HG03175 (cell line): ENCODE measurements at regions not wholly inside any gene's neighbourhood (a gene's known extent, or its start where the extent isn't known, plus 50 kb on each side); places are given as distances from the start of the nearest gene placed in this dataset.
"Not testable (repeated sequence)": the region's sequence is repeated elsewhere in the genome, so short reads cannot be mapped to it uniquely, and the experiment has no call there.

Experiments used
- ATAC-seq: cut with Tn5 transposase; IDR thresholded peaks from one replicate; pipeline ENCODE4 v1.9.1; 2021; ENCODE audit warnings: mild to moderate bottlenecking, moderate library complexity; ENCODE audit not compliant: unreplicated experiment

DNA sequence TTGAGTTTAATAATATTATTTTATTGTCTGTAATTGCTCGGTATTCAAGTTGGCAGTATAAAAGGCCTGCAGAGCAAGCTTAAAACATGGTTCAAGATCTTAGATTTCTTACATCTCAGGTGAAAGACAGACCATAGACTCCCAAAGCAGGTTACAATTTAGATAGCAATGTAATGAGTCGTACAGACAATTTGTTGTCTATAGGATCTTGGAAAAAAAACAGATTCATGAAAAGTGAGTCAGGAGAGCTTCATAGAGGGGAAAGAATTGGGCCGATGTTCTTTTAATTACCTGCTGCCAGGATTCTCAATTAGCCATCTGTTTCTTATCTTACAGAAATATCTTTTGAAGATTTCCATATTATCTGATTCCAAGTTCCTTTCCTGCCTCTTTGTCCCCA, 111.5 kb upstream of the IKBKE start:
- not testable (repeated sequence) for ATAC-seq

DNA sequence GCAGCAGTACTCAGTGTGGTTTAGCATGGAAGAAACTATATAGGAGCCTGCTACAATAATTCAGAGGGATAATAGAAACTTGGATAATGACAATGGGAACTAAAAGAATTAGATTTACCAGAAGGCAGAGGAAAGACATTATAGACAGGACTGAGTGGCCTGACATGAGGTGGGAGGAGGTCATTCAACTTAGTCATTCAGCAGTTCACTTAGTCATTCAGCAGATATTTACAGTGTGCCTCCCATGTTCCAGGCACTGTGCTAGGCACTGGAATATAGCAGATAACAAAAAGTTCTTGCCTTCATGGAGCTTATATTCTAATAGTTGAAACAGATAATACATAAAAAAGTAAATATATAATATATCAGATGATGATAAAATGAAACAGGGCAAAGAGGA, 110.9 kb upstream of the IKBKE start:
- ATAC-seq = not testable (repeated sequence)

DNA sequence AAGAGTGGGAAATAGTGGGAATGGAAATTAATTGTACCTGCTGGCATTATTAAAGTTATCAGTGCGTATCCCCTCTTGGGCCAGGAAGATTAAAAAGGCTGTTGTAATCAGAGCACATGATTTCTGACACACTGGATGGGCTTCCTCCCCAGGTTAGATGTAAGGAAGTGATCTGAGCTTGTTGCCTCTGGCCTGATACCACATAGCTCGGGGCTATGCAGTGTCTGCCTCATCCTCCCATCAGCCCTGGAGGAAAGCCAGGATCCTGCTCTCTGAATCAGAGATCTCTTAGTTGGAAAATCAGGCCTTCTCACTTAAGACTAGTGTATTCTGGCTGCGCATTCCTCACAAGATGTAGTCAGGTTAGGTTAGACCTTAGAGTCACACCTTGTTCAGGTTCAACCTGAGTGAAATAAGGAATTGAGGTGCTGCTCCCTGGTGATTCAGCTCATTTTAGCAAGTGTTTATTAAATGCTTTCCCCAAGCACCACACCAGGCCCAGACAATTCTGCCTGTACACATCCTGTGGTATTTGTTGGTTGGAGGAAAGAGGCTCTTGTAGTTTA, 108.2 kb upstream of the IKBKE start:
- not testable (repeated sequence) for ATAC-seq

DNA sequence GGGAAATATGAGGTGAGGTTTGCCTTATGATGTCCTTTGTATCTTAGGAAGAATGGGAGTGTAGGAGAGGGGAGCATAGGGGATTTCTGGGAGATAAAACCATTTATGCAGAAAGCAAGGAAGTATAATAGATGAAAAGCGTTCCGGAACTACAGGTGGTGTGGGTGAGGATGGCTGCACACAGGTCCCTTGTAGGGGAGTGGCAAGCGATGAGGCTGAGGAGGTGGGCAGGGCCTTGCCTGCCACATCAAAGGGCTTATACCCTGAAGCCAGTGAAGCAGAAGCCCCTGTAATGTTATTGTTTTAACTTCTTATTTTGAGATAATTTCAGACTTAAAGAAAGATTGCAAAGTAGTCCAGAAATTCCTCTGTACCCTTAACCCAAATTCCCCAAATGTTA, 107.3 kb upstream of the IKBKE start:
- ATAC-seq = not testable (repeated sequence)

DNA sequence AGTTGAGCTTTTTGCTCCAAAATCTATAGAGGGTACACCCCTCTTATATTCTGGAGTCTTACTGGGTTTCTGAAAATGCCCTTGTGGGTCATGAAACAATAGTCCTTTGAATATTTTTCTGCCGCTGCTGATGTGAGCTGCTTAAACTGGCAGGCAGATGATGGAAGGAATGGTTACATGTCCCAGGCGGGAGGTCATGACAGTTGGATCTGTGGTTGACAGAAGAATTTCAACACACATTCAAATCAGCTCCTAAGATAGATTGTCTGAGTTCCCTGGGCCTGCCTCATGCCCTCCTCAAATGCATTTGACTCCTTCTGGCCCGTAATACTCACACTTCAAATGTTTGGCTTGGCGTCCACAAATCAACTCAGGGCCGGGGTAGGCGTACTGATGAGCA, 105.0 kb upstream of the IKBKE start:
- not testable (repeated sequence) for ATAC-seq

DNA sequence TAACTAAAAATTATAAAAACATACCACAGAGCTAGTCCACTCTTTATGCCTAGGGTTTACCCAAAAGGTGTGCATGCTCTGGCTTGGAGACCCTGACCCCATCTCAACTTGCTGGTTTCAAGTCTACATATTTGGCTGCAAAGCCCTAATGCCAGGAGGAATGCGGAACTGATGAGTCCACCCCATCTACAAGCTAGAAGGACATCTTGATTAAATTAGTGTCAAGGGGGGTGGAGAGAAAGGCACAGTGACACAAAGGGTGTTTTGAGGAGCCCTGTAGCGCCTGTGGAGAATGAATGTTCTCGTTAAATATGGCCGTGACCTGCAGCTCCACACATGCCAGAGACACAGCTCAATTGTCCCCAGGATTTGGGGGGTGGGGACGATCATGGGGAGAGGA, 104.1 kb upstream of the IKBKE start:
- ATAC-seq = not testable (repeated sequence)

DNA sequence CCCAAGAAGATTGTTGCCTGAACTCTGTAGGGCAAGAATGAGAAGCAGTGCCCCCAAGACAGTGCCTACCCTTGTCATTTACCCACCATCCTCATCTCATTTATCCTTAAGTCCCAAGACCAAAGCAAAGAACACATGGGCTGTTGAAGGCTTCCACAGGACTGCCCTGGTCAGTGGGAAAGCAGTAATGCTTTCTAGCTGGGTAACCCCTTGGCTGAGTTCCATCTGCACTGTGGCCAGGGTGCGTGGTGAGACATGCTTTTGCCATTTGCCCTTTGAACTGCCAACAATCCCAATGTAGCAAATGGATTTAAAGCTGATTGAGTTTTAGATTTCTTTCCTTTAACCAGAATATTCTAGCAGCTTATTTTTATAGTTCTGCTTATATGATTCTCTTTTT, 103.5 kb upstream of the IKBKE start:
- ATAC-seq = not testable (repeated sequence)

DNA sequence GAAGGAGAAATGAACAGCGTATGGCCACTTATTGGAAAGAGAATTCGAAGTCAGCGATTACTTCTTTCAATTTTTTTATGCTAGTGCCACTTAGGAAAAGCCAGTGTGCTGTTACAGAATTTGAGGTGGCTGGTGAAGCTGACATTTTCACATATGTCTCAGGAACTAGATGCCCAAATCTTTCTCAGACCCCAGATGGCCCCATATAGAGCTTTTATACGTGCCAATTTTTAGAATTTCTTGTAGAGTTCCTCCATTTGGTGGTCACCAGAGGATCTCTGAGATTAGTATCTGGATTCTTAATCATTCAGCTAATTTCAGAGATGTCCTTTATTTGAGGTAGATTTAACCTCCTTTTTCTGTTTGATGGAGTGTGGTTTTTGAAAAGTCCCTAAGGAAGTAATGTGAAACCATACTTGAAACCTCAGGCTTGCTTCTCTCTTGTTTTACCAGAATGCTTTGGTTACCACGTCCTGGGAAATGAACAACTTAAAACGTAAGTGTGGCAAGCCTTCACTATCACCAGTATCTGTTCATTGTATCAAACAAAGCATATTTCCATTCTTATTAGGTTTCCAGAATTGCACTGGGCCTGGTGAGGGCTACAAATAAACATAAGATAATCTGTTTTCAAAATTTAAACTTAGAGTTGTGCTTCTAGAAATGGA, 102.2 kb upstream of the IKBKE start:
- ATAC-seq = not testable (repeated sequence)

DNA sequence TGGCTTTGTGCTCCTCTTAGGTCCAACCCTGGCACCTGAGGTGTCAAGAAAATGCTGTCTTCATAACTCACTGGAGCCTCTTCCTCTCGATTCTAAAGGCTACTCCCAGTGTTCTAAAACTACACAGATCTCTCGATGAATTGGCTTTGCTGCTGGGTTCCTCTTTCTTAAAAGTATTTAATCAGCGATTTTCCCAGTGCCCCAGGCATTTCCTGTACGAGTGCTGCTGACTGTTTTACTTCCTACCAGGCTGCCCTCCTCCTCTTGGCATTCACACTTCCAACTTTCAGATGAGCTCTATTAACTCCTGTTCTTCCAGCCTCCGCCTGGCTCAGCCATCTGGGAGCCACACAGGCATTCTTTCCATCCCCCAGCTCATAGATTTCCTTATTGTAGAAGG, 95.6 kb upstream of the IKBKE start:
- not testable (repeated sequence) for ATAC-seq

DNA sequence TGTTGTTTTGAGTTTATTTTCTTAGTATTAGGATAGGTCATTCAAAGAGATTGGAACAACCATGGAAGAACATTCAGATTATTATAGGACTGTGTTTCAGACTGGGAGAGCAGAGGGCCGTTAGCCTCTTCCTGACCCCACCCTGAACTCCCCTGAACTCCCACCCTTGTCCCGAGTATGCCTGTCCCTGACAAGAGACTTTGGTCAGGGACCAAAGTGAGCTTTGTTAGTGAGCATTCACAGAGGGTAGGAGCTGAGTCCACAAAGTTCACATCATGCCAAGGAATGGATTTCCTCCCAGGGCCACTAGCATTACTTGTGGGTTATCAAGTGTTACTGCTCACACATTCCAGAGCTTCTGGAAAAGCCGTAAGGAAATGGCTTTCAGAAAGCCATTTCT, 94.7 kb upstream of the IKBKE start:
- not testable (repeated sequence) for ATAC-seq

DNA sequence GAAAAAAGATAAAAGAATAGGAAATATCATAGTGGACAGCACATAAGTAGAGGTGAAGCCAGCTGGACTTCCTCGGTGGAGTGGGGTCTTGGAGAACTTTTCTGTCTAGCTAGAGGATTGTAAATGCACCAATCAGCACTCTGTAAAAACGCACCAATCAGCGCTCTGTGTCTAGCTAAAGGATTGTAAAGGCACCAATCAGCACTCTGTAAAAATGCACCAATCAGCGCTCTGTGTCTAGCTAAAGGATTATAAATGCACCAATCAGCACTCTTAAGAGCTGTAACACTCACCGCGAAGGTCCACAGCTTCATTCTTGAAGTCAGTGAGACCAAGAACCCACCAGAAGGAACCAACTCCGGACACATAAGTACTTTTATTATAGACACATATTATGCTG, 91.8 kb upstream of the IKBKE start:
- ATAC-seq = not testable (repeated sequence)

DNA sequence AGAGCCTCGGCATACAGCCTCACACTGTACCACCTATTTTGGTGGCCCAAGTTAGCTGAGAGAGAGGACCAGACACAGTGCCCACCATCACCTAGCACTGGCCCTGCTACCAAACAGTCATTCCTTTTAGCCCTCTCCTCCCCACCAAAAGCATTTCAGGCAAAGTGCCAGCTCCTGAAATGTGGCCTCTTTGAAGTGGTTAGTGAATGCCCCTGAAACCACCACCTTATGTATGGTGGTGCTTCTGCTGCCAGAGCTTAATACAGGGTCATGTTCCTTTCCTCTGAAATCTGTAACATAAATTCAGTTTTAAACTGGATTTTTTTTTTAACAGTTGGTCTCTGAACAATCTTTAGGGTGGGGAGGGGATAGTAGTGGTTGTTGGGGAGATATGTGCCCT, 91.0 kb upstream of the IKBKE start:
- ATAC-seq = not testable (repeated sequence)

DNA sequence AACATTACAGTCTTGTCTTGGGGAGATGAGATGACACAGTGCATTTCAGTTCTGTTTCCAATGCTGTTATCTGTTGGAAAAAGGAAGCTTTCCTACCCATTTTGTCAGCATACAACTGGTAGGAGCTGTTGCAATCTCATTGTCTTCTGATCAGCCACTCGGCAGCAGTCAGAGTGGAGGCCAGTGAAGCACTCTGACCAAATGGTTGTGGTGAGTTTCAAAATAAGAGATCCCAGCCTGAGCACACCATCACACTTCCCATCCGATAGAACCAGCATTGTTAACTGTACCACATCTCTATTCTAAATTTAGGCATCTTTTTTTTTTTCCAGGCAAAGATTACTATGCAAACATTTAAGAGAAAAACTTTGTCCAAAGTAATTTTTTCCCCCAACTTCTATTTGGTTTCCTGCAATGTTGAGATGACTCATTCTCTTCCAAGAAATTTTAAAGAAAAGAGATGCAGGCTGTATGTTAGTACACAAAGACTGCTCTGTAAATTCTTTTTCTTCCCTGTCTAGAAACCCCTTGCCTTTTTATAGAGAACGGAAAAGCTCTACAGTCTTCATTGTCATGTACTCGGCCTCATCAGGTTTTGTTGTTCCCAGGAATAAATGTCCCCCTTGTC, 90.0 kb upstream of the IKBKE start:
- ATAC-seq = not testable (repeated sequence)

DNA sequence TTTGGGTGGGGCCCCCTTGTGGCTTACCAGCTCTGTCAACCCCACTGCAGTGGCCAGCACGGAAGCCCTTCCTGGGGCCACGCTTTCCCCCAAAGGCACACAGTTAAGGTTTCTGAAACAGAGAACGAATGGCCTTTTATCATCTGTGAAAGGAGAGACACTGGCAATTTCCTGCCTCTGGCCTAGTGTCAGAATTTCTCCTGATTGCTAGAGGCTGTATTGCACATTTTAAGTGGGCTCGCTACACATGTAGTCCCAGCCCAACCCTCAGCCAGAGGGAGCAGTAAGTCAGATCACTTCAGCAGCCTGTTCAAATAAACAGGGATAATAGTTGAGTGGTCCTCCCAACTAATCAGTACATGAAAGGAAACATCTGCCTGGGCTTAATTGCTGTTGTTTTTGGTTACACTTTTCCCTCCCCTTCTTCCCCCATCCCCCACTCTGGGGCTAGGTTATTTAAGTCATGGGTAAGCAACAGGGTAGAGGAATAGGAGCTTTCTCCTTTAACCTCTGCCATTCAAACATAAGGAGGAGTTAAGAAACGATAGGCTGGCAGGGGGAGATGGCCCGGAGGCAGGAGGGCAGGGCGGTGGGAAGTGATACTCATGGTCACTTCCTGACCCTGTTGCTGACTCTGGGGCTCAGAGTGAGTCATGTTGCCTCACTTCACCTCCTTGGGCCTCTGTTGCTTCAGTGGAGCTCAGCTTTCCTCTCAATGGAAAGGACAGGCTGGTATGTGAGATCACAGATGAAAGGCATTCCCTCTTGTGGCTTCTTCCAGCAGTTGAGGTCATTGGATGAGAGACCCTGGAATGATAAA, 89.3 kb upstream of the IKBKE start:
- not testable (repeated sequence) for ATAC-seq

DNA sequence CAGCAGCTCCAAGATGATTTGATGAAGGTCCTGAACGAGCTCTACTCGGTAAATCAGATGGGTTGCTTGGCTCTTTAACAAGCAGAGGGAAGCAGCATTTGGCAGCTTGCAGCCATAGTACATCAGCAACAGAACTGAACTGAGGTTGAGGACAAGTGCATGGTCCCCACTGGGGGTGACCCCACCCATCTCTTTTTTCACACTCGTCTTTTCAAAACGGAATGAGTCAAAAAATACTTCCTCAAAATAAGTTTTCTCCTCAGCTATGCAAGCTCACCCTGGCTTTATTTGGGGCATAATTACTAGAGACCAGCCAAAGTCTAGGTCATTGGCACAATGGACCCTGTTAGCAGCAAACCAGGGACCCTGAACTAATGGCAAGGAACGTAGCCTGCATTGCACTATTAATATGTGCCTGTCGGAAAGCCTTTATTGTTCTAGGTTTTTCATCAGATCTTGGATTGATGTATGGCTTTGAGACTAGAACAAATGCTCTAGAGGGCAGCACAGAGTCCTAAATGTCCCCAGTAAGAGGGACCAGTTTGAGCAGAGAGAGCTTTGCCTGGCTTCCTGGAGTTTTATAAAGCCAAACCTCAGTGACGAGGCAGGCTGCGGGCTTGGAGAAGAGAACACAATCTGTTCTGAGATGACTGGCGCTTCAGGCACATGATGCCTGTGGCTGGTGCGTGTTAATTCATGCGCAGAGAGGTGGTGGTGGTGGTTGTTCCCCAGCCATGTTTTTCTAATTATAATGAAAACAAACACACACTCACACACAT, 86.1 kb upstream of the IKBKE start:
- ATAC-seq = not testable (repeated sequence)

DNA sequence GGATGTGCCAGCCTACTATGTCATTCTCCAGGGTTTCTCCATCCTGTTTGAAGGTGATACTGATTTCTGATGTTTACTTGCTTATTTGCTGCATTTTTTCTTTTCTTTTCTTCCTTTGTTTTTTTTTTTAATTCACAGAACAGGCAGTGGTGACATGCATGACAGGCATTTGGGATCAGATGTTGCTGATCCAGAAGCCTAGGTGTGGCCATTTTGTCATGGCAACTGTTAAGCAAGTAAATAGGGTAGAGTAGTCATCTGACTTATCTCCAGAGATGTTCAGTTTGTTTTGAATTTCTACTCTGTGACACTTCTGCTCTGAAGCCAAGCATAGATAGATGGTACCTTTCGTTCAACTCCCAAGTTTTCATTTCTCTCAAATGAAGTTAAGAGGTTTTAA, 85.4 kb upstream of the IKBKE start:
- not testable (repeated sequence) for ATAC-seq

DNA sequence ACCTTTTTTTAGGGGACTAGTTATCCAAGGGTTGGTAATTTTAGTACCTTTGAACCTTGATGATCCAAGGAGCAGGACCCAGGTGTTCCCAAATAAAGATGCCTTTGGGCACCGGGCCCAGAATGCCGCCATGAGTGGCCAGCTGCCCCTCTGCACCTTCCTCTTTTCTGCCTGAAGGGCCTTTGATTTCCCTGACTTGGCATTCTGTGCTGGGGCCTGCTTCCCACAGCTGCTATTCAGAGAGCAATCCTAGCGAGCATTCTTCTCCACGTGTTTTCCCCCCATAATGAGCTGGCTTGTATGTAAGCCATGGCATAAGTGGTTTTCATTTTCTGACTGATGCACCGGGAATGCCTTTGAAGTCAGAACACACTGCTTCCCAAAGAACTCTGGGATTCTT, 82.6 kb upstream of the IKBKE start:
- ATAC-seq = not testable (repeated sequence)

DNA sequence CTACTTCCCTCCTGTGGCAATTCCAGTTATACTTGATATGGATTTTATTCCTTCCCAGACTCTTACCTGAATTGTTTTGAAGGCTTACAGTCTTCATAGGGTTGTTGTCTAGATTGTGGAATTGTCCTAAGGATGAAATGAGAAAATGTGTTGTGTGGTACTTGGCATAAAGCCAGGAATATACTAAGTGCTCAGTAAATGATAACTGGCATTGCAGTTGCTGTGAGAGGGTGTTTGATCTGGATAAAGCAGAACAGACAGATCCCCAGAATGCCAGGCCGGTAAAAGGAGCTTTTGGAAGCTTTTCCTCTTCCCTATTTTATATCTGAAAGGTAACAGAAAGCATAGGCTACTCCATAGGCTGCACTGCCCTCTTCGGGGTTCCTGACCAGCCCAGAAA, 78.4 kb upstream of the IKBKE start:
- not testable (repeated sequence) for ATAC-seq

DNA sequence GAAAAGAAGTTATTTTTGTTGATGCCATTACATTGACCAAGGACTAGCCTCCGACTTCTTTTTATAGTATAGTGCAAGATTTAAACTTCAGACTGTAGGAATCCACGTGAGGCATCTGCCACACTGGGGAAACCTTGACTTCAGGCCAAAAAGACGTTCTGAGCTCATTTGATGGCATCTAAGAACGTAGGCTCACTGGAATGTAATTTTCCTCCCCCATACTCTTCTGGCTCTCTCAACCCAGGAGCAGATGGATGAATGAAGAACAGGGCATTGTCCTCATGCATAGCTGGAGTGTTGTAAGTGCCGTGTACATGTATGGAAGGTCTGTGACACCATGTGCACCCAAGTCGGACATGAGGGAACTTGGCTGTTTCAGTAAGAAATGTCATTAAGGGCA, 72.8 kb upstream of the IKBKE start:
- not testable (repeated sequence) for ATAC-seq

DNA sequence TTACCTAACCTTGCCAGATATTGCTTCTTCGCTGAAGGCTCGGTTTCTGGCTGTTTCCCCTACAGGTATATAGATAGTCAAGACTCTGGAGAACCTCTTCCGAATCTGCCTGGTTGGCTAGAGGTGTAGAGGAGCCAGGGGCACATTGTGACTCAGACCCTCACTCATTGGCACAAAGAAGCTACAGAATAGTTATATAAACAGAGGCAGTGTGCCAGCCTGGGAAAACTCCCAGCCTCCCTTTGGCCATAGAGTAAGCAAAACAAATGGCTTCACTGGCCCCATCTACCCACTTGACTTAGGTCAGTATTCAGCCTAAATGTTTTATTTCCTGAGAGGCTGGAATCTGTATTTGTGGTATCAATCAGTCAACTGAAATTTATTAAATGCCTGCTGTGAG, 72.0 kb upstream of the IKBKE start:
- not testable (repeated sequence) for ATAC-seq
